SK-N-MC (cell line): ENCODE measurements at regions not wholly inside any gene's neighbourhood (a gene's known extent, or its start where the extent isn't known, plus 50 kb on each side); places are given as distances from the start of the nearest gene placed in this dataset.

Experiments
- EZH2 ChIP-seq: fragments of 200-600 bp; sonication (generic); IDR thresholded peaks from one replicate; pipeline ENCODE4 v1.6.1; 2017; ENCODE audit warnings: antibody characterized with exemption
- POLR2AphosphoS5 ChIP-seq: IDR thresholded peaks from 2 replicates; pipeline ENCODE4 v1.6.1; 2012; ENCODE audit warnings: mild to moderate bottlenecking, low read depth, low read length, borderline replicate concordance

GRCh38 chr16:7919782-7920181, 587.1 kb downstream of the RBFOX1 start:
- TF ChIP-seq EZH2 (no peak), POLR2AphosphoS5 (no peak)
